MCF 10A (cell line): ENCODE measurements at regions not wholly inside any gene's neighbourhood (a gene's known extent, or its start where the extent isn't known, plus 50 kb on each side); places are given as distances from the start of the nearest gene placed in this dataset.

Source experiments
- BruUV-seq: library from RNA; stranded (reverse); fragments of 400-500 nt; replicated peaks from 2 replicates; lab custom pipeline; 2021; lab: Mats Ljungman, UMichigan
- CTCF ChIA-PET: fragments of 300-600 bp; sonication (Branson Sonifier 250); formaldehyde crosslinking; extraction: SDS; loops from one replicate; lab custom pipeline; 2021; ENCODE audit warnings: antibody characterized with exemption, inconsistent platforms; lab: Yijun Ruan, JAX
- POLR2A ChIA-PET: fragments of 300-600, 350-650 bp; sonication (Branson Sonifier 250); formaldehyde crosslinking; extraction: SDS; loops from one replicate; lab custom pipeline; 2020; ENCODE audit warnings: antibody characterized with exemption, inconsistent platforms; lab: Yijun Ruan, JAX
- DNase-seq: peaks from one replicate; pipeline ENCODE4 v3.0.0-alpha.2; 2018; ENCODE audit not compliant: unreplicated experiment
- H3K27ac Mint-ChIP-seq: one replicate; pipeline ENCODE4 v1.8.0; 2022; ENCODE audit warnings: mild to moderate bottlenecking, low read depth, mixed read lengths; ENCODE audit not compliant: unreplicated experiment
- H3K27me3 Mint-ChIP-seq: one replicate; pipeline ENCODE4 v1.8.0; 2022; ENCODE audit warnings: mixed read lengths; ENCODE audit not compliant: insufficient read depth, unreplicated experiment
- H3K36me3 Mint-ChIP-seq: one replicate; pipeline ENCODE4 v1.8.0; 2022; ENCODE audit warnings: mild to moderate bottlenecking, moderate library complexity, mixed read lengths; ENCODE audit not compliant: insufficient read depth, unreplicated experiment
- H3K4me1 Mint-ChIP-seq: one replicate; pipeline ENCODE4 v1.8.0; 2022; ENCODE audit warnings: mixed read lengths; ENCODE audit not compliant: insufficient read depth, unreplicated experiment
- H3K4me3 Mint-ChIP-seq: one replicate; pipeline ENCODE4 v1.8.0; 2022; ENCODE audit warnings: mild to moderate bottlenecking, moderate library complexity, mixed read lengths; ENCODE audit not compliant: unreplicated experiment
- H3K9me3 Mint-ChIP-seq: one replicate; pipeline ENCODE4 v1.8.0; 2022; ENCODE audit warnings: mixed read lengths; ENCODE audit not compliant: unreplicated experiment
- intact Hi-C: fragments of 100-400 bp; cut with micrococcal nuclease; formaldehyde crosslinking; loops from 2 replicates; pipeline ENCODE4 v1.14.1; 2022
- TF ChIP-seq, protein P1 (sequence below): fragments of 200-600 bp; IDR thresholded peaks from one replicate; pipeline ENCODE4 v1.8.0; 2022; ENCODE audit warnings: antibody characterized with exemption, mild to moderate bottlenecking; ENCODE audit not compliant: unreplicated experiment

DNA sequence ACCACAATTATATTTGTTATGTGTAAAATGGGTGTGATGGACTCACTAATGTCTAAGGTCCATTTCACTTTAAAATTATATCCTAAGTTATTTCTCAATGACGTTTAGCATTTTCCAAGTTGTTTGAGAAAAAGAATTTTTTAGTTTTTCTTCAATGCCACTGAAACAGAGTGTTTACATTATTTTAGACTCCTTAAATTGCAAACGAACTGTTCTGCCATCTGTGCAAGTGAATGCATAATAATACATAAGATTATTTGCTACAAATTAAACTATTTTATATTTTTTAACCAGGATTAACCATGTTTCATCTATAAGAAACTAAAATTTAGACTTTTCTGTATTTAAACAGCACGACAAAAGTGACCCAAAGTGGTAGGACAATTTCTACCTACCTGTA, 425.4 kb downstream of the NDFIP2 start:
- TF ChIP-seq, protein P1, sequence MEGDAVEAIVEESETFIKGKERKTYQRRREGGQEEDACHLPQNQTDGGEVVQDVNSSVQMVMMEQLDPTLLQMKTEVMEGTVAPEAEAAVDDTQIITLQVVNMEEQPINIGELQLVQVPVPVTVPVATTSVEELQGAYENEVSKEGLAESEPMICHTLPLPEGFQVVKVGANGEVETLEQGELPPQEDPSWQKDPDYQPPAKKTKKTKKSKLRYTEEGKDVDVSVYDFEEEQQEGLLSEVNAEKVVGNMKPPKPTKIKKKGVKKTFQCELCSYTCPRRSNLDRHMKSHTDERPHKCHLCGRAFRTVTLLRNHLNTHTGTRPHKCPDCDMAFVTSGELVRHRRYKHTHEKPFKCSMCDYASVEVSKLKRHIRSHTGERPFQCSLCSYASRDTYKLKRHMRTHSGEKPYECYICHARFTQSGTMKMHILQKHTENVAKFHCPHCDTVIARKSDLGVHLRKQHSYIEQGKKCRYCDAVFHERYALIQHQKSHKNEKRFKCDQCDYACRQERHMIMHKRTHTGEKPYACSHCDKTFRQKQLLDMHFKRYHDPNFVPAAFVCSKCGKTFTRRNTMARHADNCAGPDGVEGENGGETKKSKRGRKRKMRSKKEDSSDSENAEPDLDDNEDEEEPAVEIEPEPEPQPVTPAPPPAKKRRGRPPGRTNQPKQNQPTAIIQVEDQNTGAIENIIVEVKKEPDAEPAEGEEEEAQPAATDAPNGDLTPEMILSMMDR = no peak
- no peak for DNase-seq
- H3K27me3 Mint-ChIP-seq = no peaks in the 10 kb centered on the region
- H3K4me1 Mint-ChIP-seq = no peaks in the 10 kb centered on the region
- H3K4me3 Mint-ChIP-seq = no peak overlapping the region
- no peaks in the 10 kb centered on the region for H3K9me3 Mint-ChIP-seq
- ChIA-PET CTCF (no interaction called here), POLR2A (no interaction called here)
- intact Hi-C loops = no loop called here
- H3K27ac Mint-ChIP-seq = no peak overlapping the region
- peaks cover 7% of the 10 kb centered on the region for H3K36me3 Mint-ChIP-seq
- BruUV-seq = no TSS peak

DNA sequence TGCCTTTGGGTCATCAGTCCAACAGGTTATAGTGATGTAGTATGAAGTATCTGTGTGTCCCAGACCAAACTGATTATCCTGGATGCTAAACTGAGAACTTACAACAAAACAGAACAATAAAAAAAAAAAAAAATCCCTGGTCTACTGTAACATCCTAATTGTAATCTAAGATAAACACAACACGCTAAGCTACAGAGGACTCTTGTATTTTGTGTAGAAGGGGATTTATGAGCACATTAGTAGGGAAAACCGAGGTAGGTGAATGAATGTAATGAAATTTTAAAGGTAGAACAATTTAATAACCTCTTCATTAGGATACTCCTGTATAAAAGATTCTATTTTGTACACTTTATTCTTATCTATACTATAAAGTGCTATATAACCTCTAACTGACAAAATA, 424.1 kb downstream of the NDFIP2 start:
- no TSS peak for BruUV-seq
- H3K36me3 Mint-ChIP-seq = peaks cover 7% of the 10 kb centered on the region
- TF ChIP-seq, protein P1 = no peak
- POLR2A ChIA-PET = interaction anchor here (0.7 kb wide), 1 partner anchor 23 kb away, joined by 4 read pairs; no protein-coding TSS in a partner anchor
- no peaks in the 10 kb centered on the region for H3K9me3 Mint-ChIP-seq
- CTCF ChIA-PET = no interaction called here
- H3K4me1 Mint-ChIP-seq = no peaks in the 10 kb centered on the region
- H3K27ac Mint-ChIP-seq = no peak overlapping the region
- intact Hi-C loops = no loop called here
- no peaks in the 10 kb centered on the region for H3K27me3 Mint-ChIP-seq
- DNase-seq = no peak
- H3K4me3 Mint-ChIP-seq = no peak overlapping the region

DNA sequence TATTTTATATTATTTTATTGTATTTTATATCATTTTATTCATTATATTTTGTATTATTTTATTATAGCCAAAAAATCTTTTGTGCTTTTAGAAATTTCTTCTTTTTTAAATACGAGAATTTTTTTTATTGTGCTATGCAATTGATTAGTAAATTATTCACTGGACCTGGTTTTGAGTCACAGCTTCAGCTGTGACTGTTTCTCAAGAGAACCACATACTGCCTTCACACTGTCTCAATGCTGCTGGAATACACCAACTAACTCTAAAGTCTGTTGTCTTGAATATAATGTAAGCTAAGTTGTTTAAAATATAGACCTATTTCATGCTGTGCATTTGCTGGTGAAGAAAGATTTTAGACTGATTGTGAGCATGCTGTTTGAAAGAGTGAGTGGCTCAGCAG, 423.6 kb downstream of the NDFIP2 start:
- no peak for DNase-seq
- H3K9me3 Mint-ChIP-seq = no peaks in the 10 kb centered on the region
- no peaks in the 10 kb centered on the region for H3K27me3 Mint-ChIP-seq
- no peaks in the 10 kb centered on the region for H3K4me1 Mint-ChIP-seq
- ChIA-PET CTCF (no interaction called here), POLR2A (interaction anchor here (0.7 kb wide), 1 partner anchor 24 kb away, joined by 4 read pairs; no protein-coding TSS in a partner anchor)
- intact Hi-C loops = no loop called here
- H3K27ac Mint-ChIP-seq = no peak overlapping the region
- TF ChIP-seq, protein P1 = no peak
- H3K4me3 Mint-ChIP-seq = no peak overlapping the region
- BruUV-seq = no TSS peak
- peaks cover 7% of the 10 kb centered on the region for H3K36me3 Mint-ChIP-seq

DNA sequence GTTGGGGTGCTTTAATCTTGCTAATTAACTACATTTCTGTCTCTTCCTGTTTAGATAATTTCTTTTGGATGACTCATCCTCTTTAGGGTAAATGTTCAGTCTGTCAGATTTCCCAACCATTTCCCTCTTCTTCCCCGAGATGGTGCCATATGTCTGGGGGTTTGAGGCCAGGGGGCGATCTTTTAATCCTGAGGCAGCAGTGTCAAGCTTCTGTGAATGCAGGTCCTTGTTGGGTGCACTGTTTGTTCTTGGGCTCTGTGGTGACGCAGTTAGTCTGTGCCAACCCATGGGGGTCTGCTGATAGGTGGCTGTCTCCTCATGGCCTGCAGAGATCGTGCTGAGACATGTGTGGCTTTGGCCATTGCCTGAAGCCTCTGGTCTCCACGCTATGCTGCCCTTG, 420.4 kb downstream of the NDFIP2 start:
- H3K27me3 Mint-ChIP-seq = no peaks in the 10 kb centered on the region
- no TSS peak for BruUV-seq
- POLR2A ChIA-PET = interaction anchor here (1.0 kb wide), 1 partner anchor 11 kb away, joined by 3 read pairs; no protein-coding TSS in a partner anchor
- H3K27ac Mint-ChIP-seq = no peak overlapping the region
- H3K9me3 Mint-ChIP-seq = no peaks in the 10 kb centered on the region
- no peaks in the 10 kb centered on the region for H3K36me3 Mint-ChIP-seq
- no peak overlapping the region for H3K4me3 Mint-ChIP-seq
- CTCF ChIA-PET = interaction anchor here (0.6 to 0.7 kb wide), 3 partner anchors 17 to 441 kb away, joined by 3 read pairs; no protein-coding TSS in a partner anchor
- intact Hi-C loops = no loop called here
- no peaks in the 10 kb centered on the region for H3K4me1 Mint-ChIP-seq
- DNase-seq = peak; percentile 46
- TF ChIP-seq, protein P1 = no peak
